Memory B cell (primary cell): ENCODE measurements at regions not wholly inside any gene's neighbourhood (a gene's known extent, or its start where the extent isn't known, plus 50 kb on each side); places are given as distances from the start of the nearest gene placed in this dataset.

ENCODE experiments used
- ATAC-seq: fragments of 150-1000 bp; cut with Tn5 transposase; 2 replicates; pipeline ENCODE4 v1.10.0; 2021; ENCODE audit warnings: low read depth, mild to moderate bottlenecking, moderate library complexity
- DNase-seq, 2 donors: peaks; one replicate each; pipeline ENCODE4 v3.0.0; 2022; ENCODE audit warnings: low spot score in 2 of 2
- H3K27ac Mint-ChIP-seq: one replicate; pipeline ENCODE4 v1.8.0; 2022; ENCODE audit warnings: mild to moderate bottlenecking, moderate library complexity, mixed read lengths
- H3K27me3 Mint-ChIP-seq: one replicate; pipeline ENCODE4 v1.8.0; 2022; ENCODE audit warnings: mixed read lengths
- H3K36me3 Mint-ChIP-seq: one replicate; pipeline ENCODE4 v1.8.0; 2022; ENCODE audit warnings: mild to moderate bottlenecking, mixed read lengths
- H3K4me1 Mint-ChIP-seq: one replicate; pipeline ENCODE4 v1.8.0; 2022; ENCODE audit warnings: mixed read lengths
- H3K4me3 Mint-ChIP-seq: one replicate; pipeline ENCODE4 v1.8.0; 2022; ENCODE audit warnings: mild to moderate bottlenecking, moderate library complexity, mixed read lengths
- H3K9me3 Mint-ChIP-seq: one replicate; pipeline ENCODE4 v1.8.0; 2022; ENCODE audit warnings: mixed read lengths

DNA sequence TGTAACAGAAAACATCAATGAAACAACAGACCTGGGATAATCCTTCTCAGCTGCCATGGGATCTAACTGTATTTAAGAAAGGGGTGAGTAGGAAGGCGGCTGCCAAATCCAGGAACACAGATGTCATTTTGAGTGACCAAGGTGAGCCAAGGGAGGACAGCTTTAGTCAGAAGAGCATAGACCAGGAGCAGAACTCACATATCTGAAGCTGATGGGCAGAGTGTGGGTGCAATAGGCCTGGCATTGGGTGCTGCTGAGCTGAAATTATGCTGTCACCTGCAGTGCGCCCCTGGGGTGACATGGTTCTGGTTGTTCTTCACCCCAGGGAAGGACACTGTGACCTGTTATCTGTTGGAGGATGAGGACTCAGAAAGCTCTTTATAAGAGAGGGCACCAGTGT lies 88.9 kb upstream of the TOP3B start:
- H3K36me3 Mint-ChIP-seq: no peaks in the 10 kb centered on the region
- H3K27ac Mint-ChIP-seq: no peak overlapping the region
- H3K4me1 Mint-ChIP-seq: peaks cover 3% of the 10 kb centered on the region
- no peaks in the 10 kb centered on the region for H3K27me3 Mint-ChIP-seq
- ATAC-seq: no peak
- H3K4me3 Mint-ChIP-seq: no peak overlapping the region
- no peak for DNase-seq
- no peaks in the 10 kb centered on the region for H3K9me3 Mint-ChIP-seq

DNA sequence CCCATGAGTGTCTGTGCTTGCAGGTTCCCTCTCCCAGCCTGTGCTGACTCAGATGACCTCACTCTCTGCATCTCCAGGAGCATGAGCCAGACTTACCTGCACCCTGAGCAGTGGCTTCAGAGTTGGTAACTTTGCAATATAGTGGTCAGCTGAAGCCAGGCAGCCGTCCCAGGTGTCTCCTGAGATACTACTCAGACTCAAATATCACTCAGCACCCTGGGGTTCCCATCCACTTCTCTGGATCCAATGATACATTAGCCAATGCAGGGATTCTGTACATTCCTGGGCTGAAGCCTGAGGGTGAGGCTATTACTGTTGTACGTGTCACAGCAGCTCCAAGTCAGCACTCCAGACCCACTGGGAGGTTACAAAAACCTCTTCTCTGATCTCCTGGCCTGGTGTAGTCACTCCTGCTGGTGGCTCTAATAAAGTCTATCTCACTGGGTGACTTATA lies 87.8 kb upstream of the TOP3B start:
- no peak for ATAC-seq
- no peak for DNase-seq
- H3K9me3 Mint-ChIP-seq: no peaks in the 10 kb centered on the region
- peaks cover 3% of the 10 kb centered on the region for H3K4me1 Mint-ChIP-seq
- H3K4me3 Mint-ChIP-seq: no peak overlapping the region
- H3K27me3 Mint-ChIP-seq: no peaks in the 10 kb centered on the region
- no peak overlapping the region for H3K27ac Mint-ChIP-seq
- H3K36me3 Mint-ChIP-seq: no peaks in the 10 kb centered on the region

DNA sequence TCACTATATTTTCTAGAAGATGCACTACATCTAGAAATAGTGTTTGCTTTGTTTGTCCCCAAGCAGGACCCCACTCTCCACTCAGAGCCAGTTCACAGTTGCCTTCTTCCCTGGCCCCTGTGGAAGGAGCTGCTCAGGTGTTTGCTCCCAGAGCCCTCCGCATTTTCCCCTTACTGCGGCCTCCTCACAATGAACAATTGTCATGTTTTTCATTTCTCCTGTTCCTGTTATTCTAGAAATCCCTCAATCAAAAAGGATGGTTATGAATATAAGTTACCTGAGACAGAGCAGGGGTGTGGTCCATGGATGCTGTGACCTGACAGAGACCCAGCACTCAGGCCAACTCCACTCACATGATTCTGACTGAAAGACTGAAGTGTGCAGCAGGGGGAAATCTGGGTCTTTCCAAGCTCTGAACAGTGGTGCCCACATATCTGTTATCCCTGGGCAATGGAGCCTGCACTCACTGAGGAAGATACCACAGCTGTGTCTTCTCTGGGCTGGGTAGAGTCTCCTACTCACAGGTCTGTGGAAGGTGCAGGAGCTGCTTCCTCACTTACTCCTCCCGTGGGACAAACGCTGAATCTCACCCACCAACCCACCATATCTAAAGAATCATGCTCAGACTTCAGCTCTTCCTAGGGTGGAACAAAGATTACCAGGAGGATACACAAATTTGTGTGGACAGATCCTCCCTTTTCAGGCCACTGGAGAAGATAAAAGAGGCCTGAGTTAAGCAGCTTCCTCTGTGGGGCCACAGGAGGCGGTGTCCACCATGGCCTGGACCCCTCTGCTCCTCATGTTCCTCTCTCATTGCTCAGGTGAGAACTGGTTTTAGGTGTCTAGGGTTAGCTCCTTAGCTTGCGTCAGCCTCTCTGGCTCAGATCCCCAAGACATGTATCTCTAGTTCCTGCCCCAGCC lies 87.1 kb upstream of the TOP3B start:
- Mint-ChIP-seq H3K27ac (no peak overlapping the region), H3K4me3 (no peak overlapping the region), H3K4me1 (peaks cover 3% of the 10 kb centered on the region), H3K27me3 (no peaks in the 10 kb centered on the region), H3K9me3 (no peaks in the 10 kb centered on the region), H3K36me3 (no peaks in the 10 kb centered on the region)
- no peak for ATAC-seq
- DNase-seq: no peak

DNA sequence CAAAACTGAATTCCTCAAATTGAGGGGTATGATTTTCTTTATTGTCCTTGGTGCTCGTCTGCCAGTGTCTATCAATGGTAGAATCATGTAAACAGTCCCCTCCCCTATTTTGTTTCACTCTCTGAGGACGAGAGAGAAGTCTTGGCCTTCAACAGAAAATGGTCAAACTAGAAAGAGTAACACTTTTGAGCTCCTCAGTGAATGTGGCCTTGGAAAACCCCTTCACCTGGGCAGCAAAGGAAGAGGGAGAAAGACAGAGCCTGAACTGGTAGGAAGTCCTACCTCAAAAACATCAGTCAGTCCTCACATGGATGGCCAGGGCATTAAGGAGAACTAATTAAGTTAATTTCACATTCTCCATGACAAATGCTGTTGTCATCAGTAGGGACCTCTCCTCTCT lies 86.1 kb upstream of the TOP3B start:
- ATAC-seq (no peak), DNase-seq (no peak)
- Mint-ChIP-seq H3K9me3 (no peaks in the 10 kb centered on the region), H3K4me3 (no peak overlapping the region), H3K27me3 (no peaks in the 10 kb centered on the region), H3K36me3 (no peaks in the 10 kb centered on the region), H3K27ac (no peak overlapping the region), H3K4me1 (no peaks in the 10 kb centered on the region)

DNA sequence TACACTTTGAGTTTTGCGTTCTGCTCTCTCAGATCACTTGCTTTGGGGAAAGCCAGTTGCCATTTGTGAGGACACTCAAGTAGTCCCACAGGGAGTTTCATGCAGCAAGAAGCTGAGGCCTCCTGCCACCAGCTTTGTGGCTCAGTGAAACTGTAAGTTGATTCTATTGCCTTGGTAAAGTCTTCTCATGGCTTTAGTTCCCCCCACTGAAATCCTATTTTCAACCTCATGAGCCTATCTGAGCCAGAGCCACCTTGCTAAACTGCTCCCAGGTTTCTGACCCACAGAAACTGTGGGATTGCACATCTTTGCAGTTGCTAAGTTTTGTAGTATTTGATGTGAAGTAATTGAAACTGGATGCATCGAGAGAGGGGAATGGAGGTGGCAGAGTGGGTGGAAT lies 85.4 kb upstream of the TOP3B start:
- H3K36me3 Mint-ChIP-seq: no peaks in the 10 kb centered on the region
- no peaks in the 10 kb centered on the region for H3K27me3 Mint-ChIP-seq

DNA sequence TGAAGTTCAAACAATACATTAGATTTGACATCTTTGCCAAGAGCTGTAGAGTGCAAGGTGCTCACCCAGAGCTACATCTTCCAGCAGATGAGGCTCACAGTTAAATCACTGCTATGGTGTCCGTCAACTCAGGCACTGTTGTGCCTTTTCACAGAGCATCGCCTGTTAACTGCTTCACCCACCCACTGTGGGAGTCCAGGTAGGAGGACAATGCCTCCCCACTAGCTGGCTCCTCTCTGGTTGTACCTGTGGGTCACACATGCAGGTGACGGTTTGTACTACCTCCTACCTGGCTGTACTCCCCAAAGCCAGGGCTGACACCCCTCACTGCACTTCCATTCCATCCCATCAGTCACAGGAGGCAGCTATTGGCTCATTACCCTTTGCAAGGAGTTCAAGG lies 84.6 kb upstream of the TOP3B start:
- Mint-ChIP-seq H3K4me3 (no peak overlapping the region), H3K36me3 (no peaks in the 10 kb centered on the region), H3K27ac (no peak overlapping the region), H3K9me3 (no peaks in the 10 kb centered on the region), H3K27me3 (no peaks in the 10 kb centered on the region), H3K4me1 (no peaks in the 10 kb centered on the region)
- ATAC-seq (no peak), DNase-seq (no peak)

More for the DNA sequence above, 85.4 kb upstream of the TOP3B start:
- ATAC-seq: no peak
- Mint-ChIP-seq H3K9me3 (no peaks in the 10 kb centered on the region), H3K27ac (no peak overlapping the region), H3K4me1 (no peaks in the 10 kb centered on the region), H3K4me3 (no peak overlapping the region)
- DNase-seq: no peak

DNA sequence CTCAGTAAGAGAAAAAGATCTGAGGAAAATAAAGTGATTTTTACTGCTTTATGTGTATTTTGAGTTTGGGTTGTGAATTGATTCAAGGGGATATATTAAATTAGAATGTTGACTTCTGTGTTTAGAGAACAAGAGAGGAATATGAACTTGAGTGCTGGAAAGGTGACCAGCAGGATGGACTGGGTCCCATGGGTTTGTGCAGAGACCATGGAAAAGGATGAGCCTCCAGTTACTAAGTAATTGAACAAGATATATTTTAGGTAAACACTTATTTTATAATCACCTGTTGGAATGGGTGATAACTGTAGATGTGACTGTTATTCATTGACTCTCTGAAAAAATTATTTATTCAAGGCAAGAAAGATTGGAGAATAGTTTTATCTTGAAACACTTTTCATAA lies 82.0 kb upstream of the TOP3B start:
- H3K36me3 Mint-ChIP-seq: no peaks in the 10 kb centered on the region
- no peaks in the 10 kb centered on the region for H3K9me3 Mint-ChIP-seq
- H3K27ac Mint-ChIP-seq: no peak overlapping the region
- H3K4me3 Mint-ChIP-seq: no peak overlapping the region
- H3K27me3 Mint-ChIP-seq: no peaks in the 10 kb centered on the region
- ATAC-seq (no peak), DNase-seq (no peak)
- H3K4me1 Mint-ChIP-seq: peaks cover 9% of the 10 kb centered on the region

DNA sequence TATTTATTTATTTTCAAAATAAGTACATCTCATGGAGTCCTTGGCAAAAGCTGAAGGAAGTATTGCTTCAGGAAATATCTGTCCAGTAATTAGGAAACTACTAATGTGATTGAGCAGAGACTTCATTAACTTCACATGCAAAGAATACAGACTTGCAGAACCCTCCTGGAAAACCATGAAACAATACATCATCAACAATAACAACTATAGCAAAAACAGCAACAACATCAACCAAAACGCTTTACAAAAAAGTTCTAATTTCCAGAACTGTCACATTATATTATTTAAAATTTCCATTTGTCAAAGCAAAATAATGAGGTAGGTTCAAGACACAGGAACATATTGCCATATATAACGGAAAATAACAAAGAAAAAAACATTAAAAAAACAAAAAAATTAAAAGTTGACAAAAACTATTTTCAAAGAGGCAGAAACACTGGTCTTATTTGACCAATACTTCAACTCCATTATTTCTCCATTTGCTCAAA lies 79.8 kb upstream of the TOP3B start:
- Mint-ChIP-seq H3K9me3 (no peaks in the 10 kb centered on the region), H3K4me1 (peaks cover 26% of the 10 kb centered on the region), H3K36me3 (no peaks in the 10 kb centered on the region), H3K27ac (no peak overlapping the region), H3K4me3 (no peak overlapping the region), H3K27me3 (no peaks in the 10 kb centered on the region)
- ATAC-seq (no peak), DNase-seq (no peak)

DNA sequence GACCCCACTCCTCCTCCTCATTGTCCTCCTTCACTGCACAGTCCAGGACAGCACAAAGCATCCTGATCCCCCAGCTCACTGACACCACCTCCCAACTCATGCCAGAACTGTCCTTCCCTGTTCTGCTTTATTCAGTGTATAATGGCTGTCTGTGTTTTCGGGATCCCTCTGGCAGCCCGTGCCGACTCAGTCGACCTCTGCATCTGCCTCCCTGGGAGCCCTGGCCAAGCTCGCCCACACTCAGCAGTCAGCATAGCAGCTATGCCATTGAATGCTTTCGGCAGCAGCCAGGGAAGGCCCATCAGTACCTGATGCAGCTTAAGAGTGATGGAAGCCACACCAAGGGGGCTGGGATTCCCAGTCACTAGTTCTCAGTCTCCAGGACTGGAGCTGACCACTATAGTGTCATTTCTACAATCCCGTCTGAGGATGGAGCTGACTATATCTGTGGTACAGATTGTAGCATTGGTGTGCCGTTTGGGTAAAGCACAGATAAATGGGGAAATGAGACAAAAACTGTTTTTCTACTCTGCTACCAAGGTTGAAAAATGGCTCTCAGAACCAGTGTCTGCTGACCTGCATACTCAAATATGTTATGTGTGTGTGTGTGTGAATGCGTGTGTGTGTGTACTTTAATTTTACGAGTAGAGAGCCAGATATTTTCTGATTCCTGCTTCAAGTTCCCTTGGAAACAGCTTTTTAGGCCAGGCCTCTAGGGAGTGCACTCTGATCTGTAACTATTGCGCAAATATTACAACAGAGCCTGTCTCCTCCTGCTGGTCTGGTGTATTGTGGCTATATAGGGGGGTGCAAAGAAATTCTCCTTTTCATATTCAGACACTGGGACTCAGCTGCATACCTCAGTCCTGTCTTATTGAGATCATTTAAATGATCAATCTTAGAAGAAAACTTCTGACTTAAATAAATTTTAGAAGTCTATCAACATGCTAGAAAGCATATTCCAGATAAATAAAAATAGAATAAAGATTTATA lies 78.8 kb upstream of the TOP3B start:
- Mint-ChIP-seq H3K27ac (peak overlapping the region; percentile 28), H3K9me3 (no peaks in the 10 kb centered on the region)
- DNase-seq: no peak

DNA sequence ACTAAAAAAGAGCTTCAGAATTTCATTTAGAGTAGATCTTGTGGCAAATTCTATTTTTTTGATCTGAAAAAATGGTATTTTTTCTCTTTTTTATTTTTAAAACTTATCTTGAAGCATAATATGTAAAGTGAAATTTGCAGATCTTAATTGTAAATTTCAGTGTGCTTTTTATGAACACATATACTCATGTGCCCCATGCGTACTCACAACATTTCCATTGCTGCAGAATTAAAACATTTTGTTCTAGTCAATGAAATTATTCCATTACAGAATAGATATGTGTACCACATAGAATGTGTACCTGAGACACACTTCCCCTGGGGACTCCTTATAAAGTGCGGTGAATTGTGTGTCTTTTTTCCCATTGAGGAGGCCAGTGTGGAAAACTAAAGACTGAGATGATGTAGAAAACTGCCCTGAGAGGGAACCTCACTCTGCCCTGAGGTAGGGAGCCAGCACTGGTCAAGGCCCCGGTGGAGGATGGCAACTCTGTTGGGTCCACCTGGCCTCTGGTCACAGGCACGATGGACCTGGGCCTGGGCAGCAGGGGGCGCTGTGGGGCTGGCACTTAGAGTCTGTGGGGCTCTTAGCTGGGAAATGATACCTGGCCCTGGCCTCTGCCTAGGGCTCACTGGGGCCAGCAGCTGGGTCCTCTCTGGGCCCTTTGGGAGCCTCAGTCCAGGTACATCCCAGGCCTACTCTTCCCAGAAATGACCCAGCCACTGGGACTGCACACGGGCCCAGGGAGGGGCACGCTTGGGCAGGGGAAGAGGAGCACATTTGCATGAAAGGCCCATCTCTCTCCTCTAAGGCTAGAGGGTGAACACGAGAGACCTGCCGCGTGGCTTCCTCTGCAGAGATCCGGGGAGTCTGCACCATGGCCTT lies 77.9 kb upstream of the TOP3B start:
- Mint-ChIP-seq H3K27me3 (no peaks in the 10 kb centered on the region), H3K9me3 (peaks cover 1% of the 10 kb centered on the region), H3K4me3 (no peak overlapping the region), H3K4me1 (peaks cover 26% of the 10 kb centered on the region), H3K27ac (peak overlapping the region; percentile 28), H3K36me3 (peaks cover 1% of the 10 kb centered on the region)
- DNase-seq (peak; percentile 65 to 78), ATAC-seq (peak; percentile 71)

More for the DNA sequence above, 78.8 kb upstream of the TOP3B start:
- no peaks in the 10 kb centered on the region for H3K27me3 Mint-ChIP-seq
- peak; percentile 57 for ATAC-seq
- H3K4me1 Mint-ChIP-seq: peaks cover 26% of the 10 kb centered on the region
- H3K4me3 Mint-ChIP-seq: no peak overlapping the region
- H3K36me3 Mint-ChIP-seq: no peaks in the 10 kb centered on the region

DNA sequence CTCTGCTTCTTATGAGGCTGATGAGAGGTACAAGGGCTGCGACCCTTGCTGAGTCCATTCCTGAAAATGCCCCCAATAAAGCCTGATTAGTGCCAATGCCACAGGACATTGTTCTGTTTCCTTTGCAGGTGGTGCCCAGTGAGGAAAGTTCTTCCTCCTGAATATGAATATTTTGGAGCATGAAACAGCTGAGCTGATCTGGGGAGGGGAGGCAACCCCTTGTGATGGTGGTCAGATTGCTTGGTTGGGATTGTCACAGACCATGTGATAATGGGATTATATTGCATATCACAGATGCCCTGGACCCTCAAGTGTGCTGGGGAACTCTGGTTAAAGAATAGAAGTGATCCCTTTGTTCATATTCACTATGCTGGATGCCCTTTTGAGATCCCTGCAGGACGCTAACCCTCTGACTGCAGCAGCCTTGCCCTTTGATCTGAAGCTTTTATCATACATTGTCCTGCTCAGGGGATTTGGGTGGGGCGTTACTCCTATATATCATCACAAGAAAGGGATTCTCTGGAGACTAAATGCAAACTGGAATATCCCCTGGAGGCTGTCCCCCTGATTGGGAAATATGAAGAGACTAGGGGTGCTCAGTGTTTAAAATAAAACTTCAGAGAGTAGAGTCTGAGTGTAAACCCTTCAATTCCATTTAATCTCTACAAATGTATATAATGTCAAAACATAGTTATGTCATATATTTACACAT lies 76.9 kb upstream of the TOP3B start:
- Mint-ChIP-seq H3K9me3 (peaks cover 1% of the 10 kb centered on the region), H3K27ac (no peak overlapping the region), H3K27me3 (no peaks in the 10 kb centered on the region), H3K4me1 (peaks cover 26% of the 10 kb centered on the region), H3K36me3 (peaks cover 1% of the 10 kb centered on the region), H3K4me3 (no peak overlapping the region)
- no peak for ATAC-seq
- DNase-seq: no peak

DNA sequence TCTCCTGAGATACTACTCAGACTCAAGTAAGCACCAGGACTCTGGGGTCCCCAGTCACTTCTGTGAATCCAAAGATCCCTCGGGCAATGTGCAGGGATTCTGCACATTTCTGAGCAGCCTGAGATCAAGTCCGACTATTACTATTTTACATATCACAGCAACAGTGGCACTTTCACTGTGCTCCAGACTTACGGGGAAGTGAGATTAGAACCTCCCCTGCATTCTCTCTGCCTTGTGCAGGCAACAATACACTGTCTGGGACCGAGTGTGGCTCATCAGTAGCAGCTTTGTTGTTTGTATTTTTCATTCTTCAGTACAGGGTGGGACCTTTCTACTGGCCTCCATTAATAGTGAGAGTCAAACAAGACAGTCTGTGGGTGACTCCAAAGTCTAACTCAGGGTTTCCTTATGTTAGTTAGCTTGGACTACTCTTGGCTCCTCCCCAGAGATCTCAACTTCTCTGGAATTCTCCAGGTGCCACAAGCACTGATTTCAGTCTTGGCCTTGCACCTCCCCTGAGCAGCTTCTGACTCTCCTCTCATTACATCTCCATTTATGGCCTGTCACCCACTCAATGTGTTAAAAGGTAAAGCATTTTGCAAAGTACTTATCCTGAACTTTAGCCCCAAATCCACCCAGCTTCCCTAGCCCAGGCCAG lies 76.2 kb upstream of the TOP3B start:
- H3K36me3 Mint-ChIP-seq: peaks cover 1% of the 10 kb centered on the region
- H3K4me3 Mint-ChIP-seq: peak overlapping the region; percentile 25
- DNase-seq (peak in 1 of 2 donors; percentile 22), ATAC-seq (peak; percentile 79)
- peaks cover 1% of the 10 kb centered on the region for H3K9me3 Mint-ChIP-seq
- H3K27ac Mint-ChIP-seq: peak overlapping the region; percentile 1
- H3K27me3 Mint-ChIP-seq: no peaks in the 10 kb centered on the region
- H3K4me1 Mint-ChIP-seq: peaks cover 26% of the 10 kb centered on the region
